Natural killer cell (primary cell): ENCODE measurements at regions not wholly inside any gene's neighbourhood (a gene's known extent, or its start where the extent isn't known, plus 50 kb on each side); places are given as distances from the start of the nearest gene placed in this dataset.

ENCODE experiments used
- ATAC-seq, 3 donors: fragments of 150-1000 bp in 2 of 3; fragments of 200-7000 bp in 1 of 3; cut with Tn5 transposase; 1 replicate in 1 of 3; 2 replicates in 2 of 3; pipeline ENCODE4 v1.10.0; 2021; ENCODE audit warnings: mild to moderate bottlenecking in 2 of 3, moderate library complexity in 2 of 3
- DNase-seq, 2 donors: peaks; one replicate each; pipeline versions ENCODE4 v3.0.0 to v3.0.0-alpha.2; 2013 to 2021; ENCODE audit warnings: mixed read lengths in 1 of 2
- H3K27ac ChIP-seq: one replicate; pipeline ENCODE4 v1.5.1; 2013; ENCODE audit warnings: mild to moderate bottlenecking, low read length
- H3K27me3 ChIP-seq: one replicate; pipeline ENCODE4 v1.6.1; 2013; ENCODE audit warnings: low read length; ENCODE audit not compliant: control insufficient read depth, insufficient read depth
- H3K36me3 ChIP-seq: one replicate; pipeline ENCODE4 v1.6.1; 2013; ENCODE audit warnings: low read length; ENCODE audit not compliant: control insufficient read depth, insufficient read depth
- H3K4me1 ChIP-seq: one replicate; pipeline ENCODE4 v1.6.1; 2013; ENCODE audit warnings: low read length; ENCODE audit not compliant: control insufficient read depth, insufficient read depth
- H3K4me3 ChIP-seq: one replicate; pipeline ENCODE4 v1.5.1; 2013; ENCODE audit warnings: low read length
- H3K9me3 ChIP-seq: one replicate; pipeline ENCODE4 v1.6.1; 2013; ENCODE audit warnings: low read length; ENCODE audit not compliant: control insufficient read depth, insufficient read depth
- H3K27ac Mint-ChIP-seq, 2 donors: one replicate each; pipeline ENCODE4 v1.8.0; 2022; ENCODE audit warnings: mild to moderate bottlenecking in 2 of 2, mixed read lengths in 2 of 2, moderate library complexity in 1 of 2
- H3K27me3 Mint-ChIP-seq, 2 donors: one replicate each; pipeline ENCODE4 v1.8.0; 2022; ENCODE audit warnings: low read depth in 2 of 2, mixed read lengths in 2 of 2
- H3K36me3 Mint-ChIP-seq: one replicate; pipeline ENCODE4 v1.8.0; 2022; ENCODE audit warnings: mixed read lengths
- H3K4me1 Mint-ChIP-seq, 2 donors: one replicate each; pipeline ENCODE4 v1.8.0; 2022; ENCODE audit warnings: mixed read lengths in 2 of 2
- H3K4me3 Mint-ChIP-seq: one replicate; pipeline ENCODE4 v1.8.0; 2022; ENCODE audit warnings: mild to moderate bottlenecking, moderate library complexity, mixed read lengths
- H3K9me3 Mint-ChIP-seq, 2 donors: one replicate each; pipeline ENCODE4 v1.8.0; 2022; ENCODE audit warnings: mixed read lengths in 2 of 2
- CTCF ChIP-seq: fragments of 200-600 bp; IDR thresholded peaks from one replicate; pipeline ENCODE4 v1.8.0; 2022; ENCODE audit warnings: antibody characterized with exemption
- WGBS: methylation state at CpG from one replicate; pipeline ENCODE4 v1.1.7; 2013; ENCODE audit warnings: missing lambda C conversion rate; ENCODE audit not compliant: insufficient coverage; 5-methylcytosine and 5-hydroxymethylcytosine counted together
- intact Hi-C: fragments of 100-400 bp; cut with micrococcal nuclease; formaldehyde crosslinking; loops from one replicate; pipeline ENCODE4 v1.14.2; 2022

GRCh38 chr7:52752891-52753290 lies 282.5 kb upstream of the POM121L12 start:
- no peak for ATAC-seq
- Mint-ChIP-seq H3K27me3 (no peaks in the 10 kb centered on the region), H3K9me3 (peaks cover 7 to 10% of the 10 kb centered on the region in 2 donors)

GRCh38 chr7:52749880-52750279 lies 285.6 kb upstream of the POM121L12 start:
- WGBS = 55% methylated on average over 3 of the region's 4 CpGs
- H3K36me3 Mint-ChIP-seq = no peaks in the 10 kb centered on the region
- no peak for TF ChIP-seq CTCF
- H3K27me3 Mint-ChIP-seq = no peaks in the 10 kb centered on the region
- no peaks in the 10 kb centered on the region for H3K27me3 ChIP-seq
- intact Hi-C loops = no loop called here
- no peaks in the 10 kb centered on the region for H3K4me1 Mint-ChIP-seq
- H3K9me3 Mint-ChIP-seq = peaks cover 9 to 10% of the 10 kb centered on the region in 2 donors
- no peak overlapping the region for H3K27ac Mint-ChIP-seq
- ATAC-seq (no peak), DNase-seq (no peak)
- H3K4me3 Mint-ChIP-seq = no peak overlapping the region
- no peaks in the 10 kb centered on the region for H3K4me1 ChIP-seq
- no peaks in the 10 kb centered on the region for H3K9me3 ChIP-seq
- no peak overlapping the region for H3K4me3 ChIP-seq
- H3K36me3 ChIP-seq = no peaks in the 10 kb centered on the region
- no peak overlapping the region for H3K27ac ChIP-seq

More at GRCh38 chr7:52752891-52753290, 282.5 kb upstream of the POM121L12 start:
- no peaks in the 10 kb centered on the region for H3K4me1 ChIP-seq
- H3K27ac Mint-ChIP-seq = no peak overlapping the region
- no peaks in the 10 kb centered on the region for H3K4me1 Mint-ChIP-seq
- no peak for TF ChIP-seq CTCF
- intact Hi-C loops = no loop called here
- H3K4me3 ChIP-seq = no peak overlapping the region
- no peaks in the 10 kb centered on the region for H3K36me3 Mint-ChIP-seq
- no peak overlapping the region for H3K27ac ChIP-seq
- H3K9me3 ChIP-seq = peaks cover 2% of the 10 kb centered on the region
- DNase-seq = no peak
- no peaks in the 10 kb centered on the region for H3K27me3 ChIP-seq
- no peaks in the 10 kb centered on the region for H3K36me3 ChIP-seq
- WGBS = 100% methylated on average over 2 of the region's 4 CpGs
- H3K4me3 Mint-ChIP-seq = no peak overlapping the region

GRCh38 chr7:52747817-52748216 lies 287.6 kb upstream of the POM121L12 start:
- Histone ChIP-seq H3K27ac (no peak overlapping the region), H3K36me3 (no peaks in the 10 kb centered on the region), H3K27me3 (no peaks in the 10 kb centered on the region), H3K4me3 (no peak overlapping the region), H3K9me3 (peaks cover 6% of the 10 kb centered on the region), H3K4me1 (no peaks in the 10 kb centered on the region)
- intact Hi-C loops = no loop called here
- no peak for ATAC-seq
- no peaks in the 10 kb centered on the region for H3K4me1 Mint-ChIP-seq
- peaks cover 16 to 18% of the 10 kb centered on the region in 2 donors for H3K9me3 Mint-ChIP-seq
- H3K36me3 Mint-ChIP-seq = peaks cover 7% of the 10 kb centered on the region
- no peaks in the 10 kb centered on the region for H3K27me3 Mint-ChIP-seq
- 72% methylated on average over 2 of the region's 3 CpGs for WGBS
- no peak for DNase-seq
- H3K27ac Mint-ChIP-seq = no peak overlapping the region
- TF ChIP-seq CTCF = no peak
- H3K4me3 Mint-ChIP-seq = no peak overlapping the region

- intact Hi-C loops = no loop called here
- H3K4me3 Mint-ChIP-seq = no peak overlapping the region
- H3K4me3 ChIP-seq = no peak overlapping the region
These were observed 293.7 kb upstream of the POM121L12 start for GRCh38 chr7:52741670-52742290.

More at GRCh38 chr7:52741670-52742290, 293.7 kb upstream of the POM121L12 start:
- no peaks in the 10 kb centered on the region for H3K4me1 Mint-ChIP-seq
- 83% methylated on average over 2 of the region's 2 CpGs for WGBS
- H3K36me3 ChIP-seq = no peaks in the 10 kb centered on the region
- DNase-seq = no peak
- no peaks in the 10 kb centered on the region for H3K4me1 ChIP-seq
- no peak for ATAC-seq
- no peaks in the 10 kb centered on the region for H3K27me3 ChIP-seq
- H3K9me3 ChIP-seq = peaks cover 6% of the 10 kb centered on the region
- H3K9me3 Mint-ChIP-seq = peaks cover 15 to 19% of the 10 kb centered on the region in 2 donors
- H3K27me3 Mint-ChIP-seq = no peaks in the 10 kb centered on the region
- peaks cover 7% of the 10 kb centered on the region for H3K36me3 Mint-ChIP-seq
- no peak overlapping the region for H3K27ac Mint-ChIP-seq
- no peak for TF ChIP-seq CTCF
- no peak overlapping the region for H3K27ac ChIP-seq
